Astrocyte of the spinal cord (primary cell): ENCODE measurements at regions not wholly inside any gene's neighbourhood (a gene's known extent, or its start where the extent isn't known, plus 50 kb on each side); places are given as distances from the start of the nearest gene placed in this dataset.
A peak's percentile ranks its signal among the peaks of the same experiment; 100 is the strongest.

ENCODE experiments used
- DNase-seq: peaks from one replicate; pipeline ENCODE4 v3.0.0; 2011; ENCODE audit warnings: low read depth, low spot score
- H3K4me3 ChIP-seq: 2 replicates; pipeline ENCODE4 v1.5.1; 2011; ENCODE audit warnings: low read depth, mild to moderate bottlenecking, low read length, moderate library complexity
- CTCF ChIP-seq: IDR thresholded peaks from 2 replicates; pipeline ENCODE4 v1.5.1; 2012; ENCODE audit warnings: low read depth, mild to moderate bottlenecking, low read length, inconsistent platforms
- in situ Hi-C: cut with HindIII; loops from 2 replicates; pipeline ENCODE4 v1.10.0; 2017; ENCODE audit warnings: low sequenced_read_pairs

- in situ Hi-C loops = no loop called here
- no peak for TF ChIP-seq CTCF
- H3K4me3 ChIP-seq = no peak overlapping the region
- DNase-seq = no peak
These were observed 604.8 kb upstream of the RORB start for GRCh38 chr9:73892335-73892734.

- no peak for TF ChIP-seq CTCF
- in situ Hi-C loops = no loop called here
- H3K4me3 ChIP-seq = no peak overlapping the region
- no peak for DNase-seq
These were observed 603.9 kb upstream of the RORB start for GRCh38 chr9:73893230-73893629.

GRCh38 chr9:73896061-73896460 is 601.1 kb upstream of the RORB start:
- no peak overlapping the region for H3K4me3 ChIP-seq
- TF ChIP-seq CTCF = no peak
- in situ Hi-C loops = no loop called here
- DNase-seq = no peak

- in situ Hi-C loops = no loop called here
- no peak for TF ChIP-seq CTCF
- no peak overlapping the region for H3K4me3 ChIP-seq
- no peak for DNase-seq
These were observed 590.5 kb upstream of the RORB start for GRCh38 chr9:73906671-73907070.

GRCh38 chr9:73911804-73912203 is 585.3 kb upstream of the RORB start:
- H3K4me3 ChIP-seq = no peak overlapping the region
- in situ Hi-C loops = no loop called here
- TF ChIP-seq CTCF = no peak
- DNase-seq = no peak

- DNase-seq = peak; percentile 14
- in situ Hi-C loops = no loop called here
- H3K4me3 ChIP-seq = no peak overlapping the region
- TF ChIP-seq CTCF = peak; percentile 44
These were observed 581.0 kb upstream of the RORB start for GRCh38 chr9:73916016-73916673.
